Nephron progenitor cell (in vitro differentiated cells): ENCODE measurements at regions not wholly inside any gene's neighbourhood (a gene's known extent, or its start where the extent isn't known, plus 50 kb on each side); places are given as distances from the start of the nearest gene placed in this dataset.

Experiments used
- DNase-seq: peaks from one replicate; pipeline ENCODE4 v3.0.0; 2021
- H3K27ac Mint-ChIP-seq: 2 replicates; pipeline ENCODE4 v1.8.0; 2021; ENCODE audit warnings: mild to moderate bottlenecking, moderate library complexity, mixed read lengths
- H3K27me3 Mint-ChIP-seq: 2 replicates; pipeline ENCODE4 v1.8.0; 2021; ENCODE audit warnings: mild to moderate bottlenecking, low read depth, mixed read lengths; ENCODE audit not compliant: poor library complexity
- H3K36me3 Mint-ChIP-seq: 2 replicates; pipeline ENCODE4 v1.8.0; 2021; ENCODE audit warnings: low read depth, mixed read lengths
- H3K4me1 Mint-ChIP-seq: 2 replicates; pipeline ENCODE4 v1.8.0; 2021; ENCODE audit warnings: mixed read lengths
- H3K4me3 Mint-ChIP-seq: 2 replicates; pipeline ENCODE4 v1.8.0; 2021; ENCODE audit warnings: mild to moderate bottlenecking, moderate library complexity, mixed read lengths
- H3K9me3 Mint-ChIP-seq: 2 replicates; pipeline ENCODE4 v1.8.0; 2021; ENCODE audit warnings: mild to moderate bottlenecking, moderate library complexity, mixed read lengths
- TF ChIP-seq, protein P1 (sequence below): fragments of 200-600 bp; sonication (generic); IDR thresholded peaks from 2 replicates; pipeline ENCODE4 v1.5.0; 2021; ENCODE audit warnings: antibody characterized with exemption

DNA sequence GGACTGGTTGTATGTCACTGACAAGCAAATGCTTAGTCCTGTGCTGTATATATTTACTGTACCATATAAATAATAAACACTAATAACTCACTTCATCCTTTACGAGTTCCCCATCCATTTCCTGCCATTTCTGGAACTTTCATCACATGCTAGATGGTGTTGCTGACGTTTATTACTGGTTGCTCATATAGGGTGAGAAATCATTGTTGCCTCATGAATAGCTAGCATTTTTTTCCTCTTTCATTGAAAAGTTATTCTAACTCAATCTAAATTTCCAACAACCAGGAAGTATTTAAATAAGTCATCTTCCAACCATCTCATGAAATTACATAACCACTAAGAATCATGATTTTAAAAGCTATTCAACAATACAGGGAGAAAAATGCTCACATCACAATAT, 88.6 kb upstream of the RCN1 start:
- Mint-ChIP-seq H3K4me1 (no peaks in the 10 kb centered on the region), H3K4me3 (no peak overlapping the region), H3K27me3 (peaks cover 36% of the 10 kb centered on the region), H3K9me3 (no peaks in the 10 kb centered on the region), H3K27ac (no peak overlapping the region), H3K36me3 (no peaks in the 10 kb centered on the region)
- TF ChIP-seq, protein P1, sequence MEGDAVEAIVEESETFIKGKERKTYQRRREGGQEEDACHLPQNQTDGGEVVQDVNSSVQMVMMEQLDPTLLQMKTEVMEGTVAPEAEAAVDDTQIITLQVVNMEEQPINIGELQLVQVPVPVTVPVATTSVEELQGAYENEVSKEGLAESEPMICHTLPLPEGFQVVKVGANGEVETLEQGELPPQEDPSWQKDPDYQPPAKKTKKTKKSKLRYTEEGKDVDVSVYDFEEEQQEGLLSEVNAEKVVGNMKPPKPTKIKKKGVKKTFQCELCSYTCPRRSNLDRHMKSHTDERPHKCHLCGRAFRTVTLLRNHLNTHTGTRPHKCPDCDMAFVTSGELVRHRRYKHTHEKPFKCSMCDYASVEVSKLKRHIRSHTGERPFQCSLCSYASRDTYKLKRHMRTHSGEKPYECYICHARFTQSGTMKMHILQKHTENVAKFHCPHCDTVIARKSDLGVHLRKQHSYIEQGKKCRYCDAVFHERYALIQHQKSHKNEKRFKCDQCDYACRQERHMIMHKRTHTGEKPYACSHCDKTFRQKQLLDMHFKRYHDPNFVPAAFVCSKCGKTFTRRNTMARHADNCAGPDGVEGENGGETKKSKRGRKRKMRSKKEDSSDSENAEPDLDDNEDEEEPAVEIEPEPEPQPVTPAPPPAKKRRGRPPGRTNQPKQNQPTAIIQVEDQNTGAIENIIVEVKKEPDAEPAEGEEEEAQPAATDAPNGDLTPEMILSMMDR, result no peak
- DNase-seq, result no peak

DNA sequence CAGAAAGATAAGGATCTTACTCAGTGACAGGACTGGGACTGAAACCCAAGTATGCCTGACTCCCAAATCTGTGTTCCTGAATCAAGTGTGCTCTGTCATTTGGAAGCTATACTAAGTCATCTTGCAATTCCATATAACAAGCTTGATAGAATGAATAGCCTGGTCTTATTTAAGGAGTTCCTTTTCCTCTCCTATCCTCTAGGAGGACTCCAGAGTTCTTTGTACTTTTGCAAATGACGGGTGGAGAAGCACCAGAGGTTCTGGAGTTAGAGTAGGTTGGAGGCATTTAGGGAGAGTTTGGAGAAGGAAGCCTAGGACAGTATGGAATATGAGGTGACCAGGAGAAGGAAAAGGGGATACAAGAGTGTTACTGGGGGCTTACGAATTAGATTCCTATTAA, 92.9 kb upstream of the RCN1 start:
- no peaks in the 10 kb centered on the region for H3K36me3 Mint-ChIP-seq
- no peaks in the 10 kb centered on the region for H3K4me1 Mint-ChIP-seq
- no peak overlapping the region for H3K27ac Mint-ChIP-seq
- TF ChIP-seq, protein P1, result no peak
- H3K9me3 Mint-ChIP-seq, result no peaks in the 10 kb centered on the region
- H3K27me3 Mint-ChIP-seq, result peaks cover 55% of the 10 kb centered on the region
- H3K4me3 Mint-ChIP-seq, result no peak overlapping the region
- DNase-seq, result no peak

DNA sequence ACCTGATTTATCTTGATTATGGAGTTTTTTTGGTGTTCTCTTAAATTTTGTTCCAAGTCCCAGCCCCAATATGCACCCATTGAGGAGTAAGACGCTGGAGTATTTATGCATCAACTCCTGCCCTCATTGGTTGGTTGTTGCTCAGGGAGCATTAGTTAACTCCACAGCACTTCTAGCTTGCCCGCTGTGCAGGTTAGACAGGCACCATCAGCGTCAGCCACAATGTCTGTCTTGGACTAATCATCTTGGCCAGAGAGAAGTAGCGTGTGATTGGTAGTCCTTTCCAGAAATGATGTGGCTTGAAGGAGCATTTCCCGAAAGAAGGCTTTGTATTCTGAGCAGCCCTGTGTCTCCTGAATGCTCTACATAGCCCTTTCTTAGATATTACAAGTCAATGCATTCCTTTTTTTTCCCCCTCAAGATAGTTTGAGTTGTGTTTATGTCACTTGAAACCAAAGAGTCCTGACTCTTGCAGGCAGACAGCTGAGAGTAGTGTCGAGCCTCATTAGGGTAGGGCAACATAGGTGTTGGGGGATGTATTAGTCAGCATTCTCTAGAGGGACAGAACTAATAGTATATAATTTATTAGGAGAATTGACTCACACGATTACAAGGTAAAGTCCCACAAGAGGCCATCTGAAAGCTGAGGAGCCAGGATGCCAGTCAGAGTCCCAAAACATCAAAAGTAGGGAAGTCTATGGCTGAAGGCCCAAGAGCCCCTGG, 94.6 kb upstream of the RCN1 start:
- no peak for DNase-seq
- Mint-ChIP-seq H3K9me3 (no peaks in the 10 kb centered on the region), H3K4me3 (no peak overlapping the region), H3K27me3 (peaks cover 43% of the 10 kb centered on the region), H3K27ac (no peak overlapping the region), H3K4me1 (no peaks in the 10 kb centered on the region), H3K36me3 (no peaks in the 10 kb centered on the region)
- TF ChIP-seq, protein P1, result no peak

DNA sequence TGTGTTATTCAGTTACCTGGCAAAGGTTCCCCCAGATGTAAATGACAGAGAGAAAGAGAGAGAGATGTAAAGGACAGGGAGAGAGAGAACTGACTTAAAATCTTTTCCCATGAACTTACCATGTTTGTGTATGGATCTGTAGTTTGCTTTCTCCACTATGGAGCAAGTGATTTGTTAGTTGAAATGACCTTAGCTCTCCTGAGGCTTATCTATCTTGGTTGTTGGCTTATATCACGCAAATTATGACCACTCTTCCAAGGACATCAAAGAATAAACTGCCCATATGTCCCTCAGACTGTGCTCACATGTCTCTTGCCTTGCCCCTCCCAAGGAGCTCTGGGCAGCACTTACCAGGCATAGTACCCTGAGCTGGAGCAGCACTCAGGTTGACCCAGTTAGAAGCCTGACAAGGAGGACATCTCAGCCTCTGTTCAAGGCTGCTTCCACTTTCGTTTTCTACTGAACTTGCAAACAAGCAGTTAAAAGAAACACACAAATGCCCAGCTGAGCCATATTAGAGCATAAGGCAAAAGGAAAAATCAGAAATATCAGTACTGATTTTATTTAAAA, 95.3 kb upstream of the RCN1 start:
- Mint-ChIP-seq H3K4me3 (no peak overlapping the region), H3K27me3 (peaks cover 46% of the 10 kb centered on the region), H3K27ac (no peak overlapping the region), H3K36me3 (no peaks in the 10 kb centered on the region), H3K9me3 (no peaks in the 10 kb centered on the region), H3K4me1 (no peaks in the 10 kb centered on the region)
- no peak for DNase-seq
- TF ChIP-seq, protein P1, result no peak

DNA sequence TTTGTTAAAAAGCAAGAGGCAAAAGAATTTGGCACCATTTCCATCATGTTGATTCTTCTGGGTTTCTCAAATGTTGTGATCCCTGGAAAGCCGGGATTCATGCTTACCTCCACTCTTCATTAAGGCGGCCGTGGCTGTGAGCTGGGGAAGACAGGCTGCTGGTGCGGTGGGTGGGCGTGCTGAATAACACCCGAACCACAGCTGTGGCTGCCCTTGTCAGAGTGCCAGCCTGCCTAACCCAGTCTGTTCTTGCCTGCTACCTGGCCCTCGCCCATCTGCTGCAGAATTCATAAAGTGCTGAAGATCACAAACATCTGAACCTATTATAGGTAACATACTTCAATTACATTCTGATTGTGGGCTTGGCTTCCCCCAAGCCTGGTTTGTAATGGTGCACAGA, 95.8 kb upstream of the RCN1 start:
- TF ChIP-seq, protein P1, result no peak
- Mint-ChIP-seq H3K9me3 (no peaks in the 10 kb centered on the region), H3K36me3 (no peaks in the 10 kb centered on the region), H3K27ac (no peak overlapping the region), H3K27me3 (peaks cover 47% of the 10 kb centered on the region), H3K4me1 (no peaks in the 10 kb centered on the region), H3K4me3 (no peak overlapping the region)
- no peak for DNase-seq
